HG02943 (cell line): ENCODE measurements at regions not wholly inside any gene's neighbourhood (a gene's known extent, or its start where the extent isn't known, plus 50 kb on each side); places are given as distances from the start of the nearest gene placed in this dataset.

Experiments
- ATAC-seq: cut with Tn5 transposase; IDR thresholded peaks from one replicate; pipeline ENCODE4 v1.9.1; 2021; ENCODE audit warnings: mild to moderate bottlenecking, low read depth, moderate library complexity; ENCODE audit not compliant: unreplicated experiment

DNA sequence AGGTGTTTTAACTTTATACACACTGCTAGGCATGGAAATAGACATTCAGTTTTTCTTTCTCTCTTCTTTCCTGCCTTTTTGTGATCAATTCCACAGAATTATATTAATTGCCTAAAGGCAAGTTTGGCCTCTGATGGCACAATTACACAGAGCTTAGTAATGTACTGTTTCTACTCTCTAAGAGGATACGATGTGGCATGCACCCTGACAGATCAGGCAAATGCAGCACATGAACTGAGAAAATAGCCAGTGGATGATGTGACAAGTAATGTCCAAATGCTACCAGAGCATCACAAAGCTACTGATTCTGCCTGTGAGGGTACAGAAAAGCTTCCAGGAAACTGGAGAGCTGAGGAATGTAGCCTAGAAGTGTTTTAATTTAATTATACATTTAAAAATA, 233.8 kb upstream of the PRR20A start:
- ATAC-seq = no peak

DNA sequence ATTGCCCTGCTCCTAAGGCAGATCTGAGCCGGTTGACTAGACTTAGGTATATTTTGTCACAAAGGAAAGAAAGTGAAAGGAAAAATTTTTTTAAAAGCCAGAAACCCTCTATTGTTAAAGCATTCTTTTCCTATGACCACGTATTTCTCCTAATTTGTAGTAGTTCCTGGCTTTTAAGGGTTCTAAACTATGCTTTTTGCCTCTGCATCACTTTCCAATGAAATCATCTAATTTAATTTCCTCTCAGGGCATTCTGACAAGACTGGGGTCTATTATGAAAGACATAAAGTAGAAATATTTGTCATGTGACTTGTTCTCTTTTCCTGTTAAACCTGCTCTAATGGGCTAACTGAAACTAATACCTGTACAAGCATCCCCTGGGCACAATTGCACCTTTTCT, 233.0 kb upstream of the PRR20A start:
- no peak for ATAC-seq

DNA sequence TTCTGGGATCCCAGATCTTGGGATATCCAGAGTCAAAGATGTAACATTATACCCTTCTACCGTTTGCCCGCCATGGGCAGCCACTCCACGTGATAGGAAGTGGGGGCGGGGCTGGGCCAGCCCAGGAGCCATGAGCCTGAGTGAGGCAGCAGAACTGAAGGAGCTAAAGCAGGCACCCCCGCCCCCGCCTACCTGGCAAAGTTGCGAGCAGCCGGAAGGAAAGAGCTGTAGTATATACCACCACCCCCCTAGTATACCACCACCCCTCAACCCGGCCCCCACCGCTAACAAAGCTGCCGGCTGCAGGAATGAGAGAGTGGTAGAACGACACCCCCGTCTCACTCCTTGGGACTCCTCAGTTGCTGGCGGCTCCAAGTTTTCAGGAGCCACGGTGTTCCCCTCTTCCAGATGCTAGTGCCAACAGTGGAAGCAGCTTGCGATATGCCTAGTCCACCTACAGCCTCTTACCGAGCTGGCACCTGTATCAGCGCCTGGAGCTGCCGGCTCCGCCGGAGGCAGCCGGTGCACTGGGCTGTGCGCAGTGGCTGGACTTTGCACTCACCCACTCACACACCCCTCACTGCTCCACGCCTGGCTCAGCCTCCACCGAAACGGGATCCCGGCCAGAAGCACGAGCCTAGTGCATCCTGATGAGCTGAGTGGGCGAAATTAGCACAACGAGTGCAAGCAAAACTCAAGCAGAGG, 230.7 kb upstream of the PRR20A start:
- no peak for ATAC-seq

DNA sequence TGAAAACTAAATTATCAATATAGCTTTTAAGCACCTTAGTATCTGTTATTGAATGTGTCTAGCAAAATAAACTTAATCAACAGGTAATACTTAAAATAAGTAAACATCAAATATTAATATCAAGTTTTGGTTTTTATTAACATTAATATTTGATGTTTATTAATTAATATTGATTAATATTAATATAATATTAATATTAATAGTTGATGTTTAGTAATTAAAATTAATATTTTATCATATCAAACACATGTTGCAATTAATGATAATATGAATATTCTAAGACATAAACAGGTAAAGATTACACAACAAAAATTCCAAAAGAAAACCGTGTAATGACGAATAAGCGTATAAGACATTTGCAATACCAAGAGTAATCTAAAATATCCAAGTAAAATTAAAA, 222.8 kb upstream of the PRR20A start:
- no peak for ATAC-seq

DNA sequence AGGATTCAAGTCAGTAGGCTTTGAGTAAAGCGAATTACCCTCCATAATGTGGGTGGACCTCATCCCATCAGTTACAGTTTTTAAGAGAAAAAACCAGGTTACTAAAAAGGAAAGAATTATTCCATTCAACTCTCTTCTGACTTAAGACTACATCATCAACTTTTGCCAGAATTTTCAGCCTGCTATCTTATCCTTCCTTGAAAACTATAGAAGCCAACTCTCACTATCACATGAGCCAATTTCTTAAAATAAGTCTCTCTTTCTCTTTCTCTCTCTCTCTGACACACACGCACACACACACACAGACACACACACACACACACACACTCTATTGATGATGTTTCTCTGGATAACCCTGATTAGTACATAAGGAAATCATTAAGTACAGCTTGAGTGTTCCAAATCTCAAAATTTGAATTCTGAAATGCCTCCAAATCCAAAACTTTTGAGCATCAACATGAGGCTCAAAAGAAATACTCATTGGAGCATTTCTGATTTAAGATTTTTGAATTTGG, 217.0 kb upstream of the PRR20A start:
- no peak for ATAC-seq

DNA sequence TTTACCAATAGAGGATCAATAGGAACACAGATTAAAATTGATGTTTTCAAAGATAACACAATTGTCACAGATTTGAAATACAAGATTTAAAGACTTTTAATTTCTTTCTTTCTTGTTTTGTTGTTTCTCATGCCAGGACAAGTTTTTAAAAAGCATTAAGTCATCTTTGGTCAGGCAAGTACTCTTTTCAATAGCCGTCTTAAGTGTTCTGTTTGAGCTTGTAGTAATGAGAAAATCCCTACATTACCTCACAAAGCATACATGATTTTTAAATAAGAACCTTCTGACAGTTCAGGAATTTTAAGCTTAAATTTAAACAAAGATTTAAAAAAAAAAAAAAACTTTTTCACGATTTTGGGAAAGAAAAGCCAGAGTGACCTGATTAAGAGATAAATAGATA, 216.3 kb upstream of the PRR20A start:
- ATAC-seq = no peak

DNA sequence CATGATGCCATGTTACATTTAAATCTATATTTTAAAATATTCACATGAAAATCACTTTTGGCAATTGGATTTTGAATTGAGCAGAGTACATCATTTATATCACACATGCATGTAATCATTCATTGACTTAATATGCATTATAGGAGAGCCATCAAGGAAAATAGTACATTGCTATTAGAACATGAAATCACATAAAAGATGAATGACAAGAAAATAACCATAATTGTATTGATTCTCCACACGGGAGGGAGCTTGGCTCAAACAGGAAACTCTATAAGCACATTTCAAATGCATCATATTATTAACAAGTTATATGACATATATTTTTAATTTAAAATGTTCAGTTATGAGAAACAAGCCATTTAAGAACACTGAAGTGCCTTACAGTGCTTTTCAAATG, 208.6 kb upstream of the PRR20A start:
- no peak for ATAC-seq

DNA sequence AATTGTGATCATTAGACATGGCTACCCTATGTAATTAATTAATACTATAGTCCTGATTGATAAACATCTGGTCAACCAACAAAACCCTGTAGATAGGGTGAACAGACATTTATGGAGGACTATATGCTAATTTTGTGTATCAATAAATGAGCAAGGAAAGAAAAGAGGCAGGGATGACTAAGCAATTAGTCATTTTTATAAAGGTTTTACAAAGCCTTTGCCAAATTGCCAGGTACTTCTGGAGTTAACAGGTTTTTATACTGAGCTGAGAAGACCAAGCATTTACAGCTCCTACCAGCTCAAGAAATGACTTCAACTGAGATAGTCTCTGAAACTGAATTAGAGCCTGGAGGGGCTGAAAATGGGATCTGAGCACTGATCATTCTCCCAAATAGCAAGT, 186.8 kb upstream of the PRR20A start:
- ATAC-seq = no peak

DNA sequence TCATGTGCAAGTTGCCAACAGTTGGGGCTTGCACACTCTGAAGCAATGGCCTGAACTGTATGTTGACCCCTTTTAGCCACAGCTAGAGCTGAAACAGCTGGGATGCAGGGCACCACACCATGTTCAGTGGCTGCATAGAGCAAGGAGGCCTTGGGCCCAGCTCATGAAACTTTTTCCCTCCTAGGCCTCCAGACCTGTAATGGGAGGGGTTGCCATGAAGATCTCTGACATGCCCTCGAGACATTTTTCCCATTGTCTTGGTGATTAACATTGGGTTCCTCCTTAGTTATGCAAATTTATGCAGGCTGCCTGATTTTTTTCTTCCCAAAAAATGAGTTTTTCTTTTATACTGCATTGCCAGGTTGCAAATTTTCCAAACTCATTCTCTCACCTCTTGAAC, 165.1 kb upstream of the PRR20A start:
- no peak for ATAC-seq

DNA sequence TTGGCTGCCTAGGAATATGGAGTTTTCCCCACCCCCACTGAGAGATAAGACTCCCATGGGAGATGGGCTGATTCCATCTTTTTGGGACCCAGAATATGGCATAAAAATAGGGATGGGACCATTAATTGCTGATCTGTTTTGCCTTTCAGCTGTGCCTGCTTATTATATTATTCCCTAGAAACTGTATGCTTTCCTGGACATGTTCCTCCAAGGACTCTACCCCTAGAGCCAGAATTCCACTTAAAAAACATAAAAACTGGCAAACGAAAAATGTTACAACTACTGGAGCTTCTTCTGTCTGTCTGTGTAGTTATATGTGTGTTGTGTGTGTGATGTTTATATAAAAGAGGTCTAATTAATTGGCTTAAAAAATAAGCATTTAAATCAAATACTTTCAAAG, 159.9 kb upstream of the PRR20A start:
- no peak for ATAC-seq

DNA sequence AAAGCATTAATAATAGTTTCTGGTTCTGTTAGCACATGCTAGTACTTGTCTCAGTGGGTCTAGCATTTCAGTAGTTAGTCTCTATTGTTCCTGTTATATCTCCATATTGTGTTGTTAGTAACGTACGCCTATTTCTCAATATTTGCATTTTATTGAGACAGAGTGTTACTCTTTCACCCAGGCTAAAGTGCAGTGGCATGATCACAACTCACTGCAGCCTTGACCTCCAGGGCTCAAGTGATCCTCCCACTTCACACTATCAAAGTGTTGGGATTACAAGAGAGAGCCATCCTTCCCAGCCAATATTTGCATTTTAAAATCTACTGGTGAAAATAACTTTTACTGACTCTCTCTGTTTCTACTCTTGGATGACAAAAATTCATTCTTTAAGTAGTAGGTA, 154.6 kb upstream of the PRR20A start:
- ATAC-seq = no peak

DNA sequence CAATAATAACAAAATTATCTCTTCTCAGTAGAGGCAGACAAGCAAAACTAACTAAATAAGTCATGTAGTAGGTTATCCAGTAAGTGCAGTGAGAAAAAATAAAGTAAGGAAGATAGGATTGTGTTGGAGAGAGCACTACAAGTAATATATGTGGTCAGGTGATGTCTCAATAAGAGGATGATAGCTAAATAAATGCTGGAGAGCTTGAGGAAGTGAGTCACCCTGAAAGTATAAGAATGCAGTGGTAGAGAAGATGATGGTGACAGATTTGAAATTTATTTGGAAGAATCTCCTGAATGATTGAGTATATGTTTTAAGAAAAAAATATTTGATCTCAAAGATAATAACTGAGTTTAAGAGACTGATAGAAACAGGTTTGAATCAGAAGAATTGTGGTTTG, 152.2 kb upstream of the PRR20A start:
- ATAC-seq = no peak

DNA sequence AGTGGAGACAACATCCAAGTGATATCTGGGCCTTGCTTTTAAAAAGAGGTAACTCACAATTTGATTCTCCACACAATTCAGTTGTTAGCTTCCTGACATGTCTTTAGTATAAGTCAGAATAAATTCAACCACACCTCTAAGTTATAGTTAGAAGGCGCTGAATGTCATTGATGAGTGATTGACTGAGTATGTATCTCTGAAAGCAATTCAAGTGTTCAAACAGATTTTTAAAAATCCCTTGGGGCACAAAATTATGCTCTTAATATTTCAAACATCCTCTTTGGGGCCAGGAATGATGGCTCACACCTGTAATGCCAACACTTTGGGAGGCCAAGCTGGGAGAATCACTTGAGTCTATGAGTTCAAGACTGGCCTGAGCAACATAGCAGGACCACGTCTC, 137.0 kb upstream of the PRR20A start:
- ATAC-seq = no peak

DNA sequence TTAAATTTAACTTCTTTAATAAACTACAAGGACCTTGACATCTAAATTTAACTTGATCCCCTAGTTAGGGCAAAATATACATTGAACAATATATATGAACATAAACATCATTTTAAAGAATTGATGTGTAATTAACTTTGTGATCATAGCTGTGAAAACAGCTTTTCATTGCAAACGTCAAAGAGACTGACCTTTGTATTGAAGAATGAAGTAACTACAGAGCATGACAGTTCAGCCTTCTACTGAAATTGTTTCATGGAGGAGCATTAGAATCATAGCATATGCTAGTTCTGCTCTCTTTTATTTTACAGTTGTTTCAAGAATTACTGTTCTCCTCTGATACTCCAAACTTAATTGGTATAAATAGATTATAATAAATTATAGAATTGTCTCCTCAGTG, 123.4 kb upstream of the PRR20A start:
- no peak for ATAC-seq

DNA sequence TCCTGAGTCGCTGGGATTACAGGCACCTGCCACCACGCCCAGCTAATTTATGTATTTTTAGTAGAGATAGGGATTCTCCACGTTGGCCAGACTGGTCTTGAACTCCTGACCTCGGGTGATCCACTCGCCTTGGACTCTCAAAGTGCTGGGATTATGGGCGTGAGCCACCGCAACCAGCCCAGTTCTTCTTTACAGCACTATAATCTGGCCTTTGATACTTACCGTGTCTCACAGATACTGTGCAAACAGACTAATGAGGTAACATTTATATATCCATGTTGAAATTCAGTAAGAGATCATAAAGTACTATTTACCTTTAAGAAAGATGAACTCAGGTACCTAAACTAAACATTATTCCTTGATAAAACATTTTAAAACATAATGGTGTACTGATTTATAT, 121.8 kb upstream of the PRR20A start:
- no peak for ATAC-seq

DNA sequence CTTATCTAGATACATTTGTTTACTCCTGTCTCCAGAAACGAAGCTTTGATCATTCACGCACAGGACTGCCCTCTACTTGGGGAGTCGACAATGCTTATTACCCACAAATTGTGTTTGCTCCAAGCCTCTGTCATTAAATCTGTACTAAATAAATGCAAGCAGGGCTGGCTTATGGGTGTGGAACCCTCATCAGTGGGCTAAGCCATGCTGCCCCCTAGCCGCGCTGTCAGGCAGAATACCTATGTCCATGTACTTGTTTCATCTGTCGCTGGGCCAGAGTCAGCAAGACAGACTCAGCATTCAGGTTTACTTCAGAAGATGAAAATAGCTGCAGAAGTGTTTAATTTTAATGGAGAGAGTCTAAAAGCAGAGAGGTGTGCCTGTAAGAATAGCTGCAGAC, 110.0 kb upstream of the PRR20A start:
- no peak for ATAC-seq

DNA sequence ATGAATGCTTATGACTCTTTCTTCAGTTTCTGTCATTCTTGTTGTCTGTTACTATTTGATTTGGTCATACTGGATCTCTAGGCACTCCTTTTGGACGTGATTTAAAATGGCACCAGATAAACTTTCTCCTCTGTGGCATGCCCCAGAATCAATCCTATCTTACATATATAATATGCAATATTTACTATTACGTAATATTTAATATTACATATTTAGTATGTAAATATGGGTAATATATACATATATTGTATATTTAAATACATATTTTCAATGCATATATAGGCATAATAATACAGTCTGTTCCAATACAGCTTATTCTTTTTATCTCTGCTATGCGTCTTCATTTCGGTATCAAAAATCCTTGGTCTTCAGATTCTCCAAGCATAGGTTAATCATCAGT, 104.4 kb upstream of the PRR20A start:
- no peak for ATAC-seq

DNA sequence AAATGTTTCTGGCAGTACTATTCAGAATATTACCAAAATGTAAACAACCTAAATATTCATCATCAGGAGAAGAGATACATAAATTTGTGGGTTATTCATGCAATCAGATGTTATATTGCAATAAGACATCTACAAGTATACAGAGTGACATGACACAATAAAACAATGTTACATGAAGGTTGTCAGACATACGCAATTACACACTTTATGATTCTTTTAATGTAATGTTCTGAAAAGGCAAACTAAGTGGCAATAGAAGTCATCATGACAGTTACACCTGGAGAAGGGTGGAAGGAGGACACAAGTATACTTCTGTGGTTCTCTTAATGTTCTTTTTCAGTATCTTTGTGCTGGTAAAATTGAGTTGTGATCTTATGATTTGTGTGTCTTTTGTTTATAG, 95.8 kb upstream of the PRR20A start:
- ATAC-seq = no peak

DNA sequence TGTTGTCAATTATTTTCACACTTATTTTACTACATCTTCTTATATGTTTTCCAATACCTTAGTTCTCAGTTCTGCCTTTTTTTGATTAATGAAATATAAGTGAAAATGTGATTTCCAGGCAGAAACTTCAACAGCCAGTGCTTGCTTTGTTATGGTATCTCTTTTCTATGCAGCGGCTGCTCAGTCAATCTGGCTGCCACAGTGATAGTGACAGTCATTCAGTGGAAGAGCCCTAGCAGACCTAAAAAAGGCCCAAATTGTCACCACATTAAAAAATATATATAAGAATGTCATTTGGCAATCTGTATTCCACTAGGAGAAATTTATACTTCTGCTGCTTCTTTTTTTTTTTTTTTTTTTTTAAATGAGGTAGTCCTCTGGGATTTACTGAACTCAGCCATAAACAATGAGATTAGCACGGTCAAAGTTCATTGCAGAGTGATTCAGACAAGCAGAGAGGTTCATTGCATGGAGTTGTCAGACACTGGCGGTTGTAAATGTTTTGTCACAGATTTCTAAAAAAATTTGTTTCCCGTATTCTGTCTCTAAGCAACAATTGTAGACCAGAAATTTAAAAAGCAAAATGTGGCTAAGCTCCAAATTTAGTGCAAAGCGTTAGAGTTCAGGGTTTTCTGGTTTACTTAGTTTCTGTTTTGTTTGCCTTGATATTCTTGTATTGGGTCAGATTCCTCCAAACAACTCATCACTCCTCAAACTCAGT, 94.7 kb upstream of the PRR20A start:
- ATAC-seq = no peak

DNA sequence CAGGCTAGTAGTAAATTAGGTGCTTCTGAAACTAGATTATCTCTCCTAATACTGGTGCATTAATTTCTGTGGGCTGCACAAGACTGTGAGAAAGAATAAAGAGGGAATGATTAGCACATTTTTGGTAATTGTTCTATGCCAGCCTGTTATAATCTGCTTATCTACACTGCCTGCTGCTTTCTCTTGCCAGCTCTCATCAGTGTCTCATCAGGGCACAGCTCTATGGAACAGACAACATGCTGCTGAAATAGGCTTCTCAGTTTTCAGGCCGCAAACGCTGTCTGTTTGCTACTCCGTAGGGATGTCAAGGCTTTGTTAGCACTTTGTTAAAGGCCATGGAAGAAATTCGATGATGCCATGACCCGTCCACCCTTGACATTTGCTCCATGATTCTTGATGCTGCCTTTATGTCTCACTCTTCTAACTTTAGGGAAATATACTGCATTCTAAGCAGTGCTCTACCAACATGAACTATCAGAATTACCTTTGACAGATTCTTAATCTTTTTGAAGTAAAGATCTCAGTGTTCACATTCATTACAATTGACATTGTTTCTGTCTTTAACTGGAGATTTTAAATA, 84.0 kb upstream of the PRR20A start:
- ATAC-seq = no peak

DNA sequence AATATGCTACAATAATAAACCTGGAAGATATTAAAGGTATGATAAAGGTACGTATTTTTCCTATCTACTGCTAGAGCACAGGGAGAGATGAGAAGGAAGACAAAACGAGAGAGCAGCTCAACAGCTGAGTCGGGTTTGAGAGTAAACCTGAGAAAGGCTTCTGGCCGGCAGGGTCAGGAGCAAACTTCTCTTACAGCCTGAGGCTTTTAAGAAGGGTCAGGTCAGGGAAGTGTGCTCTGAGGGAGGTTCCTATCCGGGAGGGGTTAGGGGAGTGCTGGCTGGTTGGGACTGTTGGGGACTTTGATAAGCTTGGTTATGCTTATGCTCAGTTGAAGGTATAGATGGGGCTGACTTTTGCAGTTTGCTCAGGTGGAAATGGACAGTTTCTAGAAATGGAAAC, 77.7 kb upstream of the PRR20A start:
- ATAC-seq = no peak

DNA sequence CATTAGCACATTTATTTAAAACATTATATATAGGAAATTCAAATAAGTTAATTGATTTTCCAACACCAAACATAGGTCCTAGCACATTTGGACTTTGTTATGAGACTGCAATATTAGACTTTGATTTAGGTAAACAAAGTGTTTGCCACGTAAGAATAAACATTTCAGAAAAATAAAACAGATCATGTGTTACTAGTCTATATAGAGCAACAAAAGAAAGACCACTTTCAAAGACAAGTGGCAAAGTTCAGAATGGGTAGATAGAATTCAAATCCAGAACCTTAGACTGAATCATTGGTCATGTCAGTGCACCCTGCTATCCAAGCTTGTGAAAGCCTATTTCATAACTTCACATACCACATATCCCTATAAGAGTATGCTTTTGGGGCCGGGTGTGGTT, 66.7 kb upstream of the PRR20A start:
- ATAC-seq = no peak
